Fibroblast of gingiva (primary cell): ENCODE measurements at regions not wholly inside any gene's neighbourhood (a gene's known extent, or its start where the extent isn't known, plus 50 kb on each side); places are given as distances from the start of the nearest gene placed in this dataset.
"Not testable (repeated sequence)": the region's sequence is repeated elsewhere in the genome, so short reads cannot be mapped to it uniquely, and the experiment has no call there.

Source experiments
- DNase-seq: peaks from one replicate; pipeline ENCODE4 v3.0.0-alpha.2; 2011; ENCODE audit warnings: low read depth

DNA sequence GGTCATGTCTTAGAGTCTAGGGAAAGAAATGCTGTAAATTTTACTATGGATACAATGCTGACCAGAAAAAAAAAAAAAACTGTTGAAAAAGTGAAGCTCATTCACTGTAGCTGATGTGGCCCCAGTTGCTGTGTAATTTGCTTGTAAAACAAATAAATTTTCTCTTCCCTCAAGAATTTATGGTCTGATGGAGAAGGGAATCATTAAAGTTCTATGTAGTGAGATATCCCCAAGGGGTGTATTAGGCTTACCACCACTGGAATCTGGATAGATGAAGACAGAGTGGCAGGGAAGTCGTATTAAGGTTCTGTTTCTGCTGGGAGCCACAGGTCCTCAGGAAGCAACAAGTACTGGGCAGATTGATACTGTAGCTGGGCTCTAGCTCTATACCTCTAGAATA lies 860.0 kb downstream of the LTN1 start:
- DNase-seq = peak; percentile 48

DNA sequence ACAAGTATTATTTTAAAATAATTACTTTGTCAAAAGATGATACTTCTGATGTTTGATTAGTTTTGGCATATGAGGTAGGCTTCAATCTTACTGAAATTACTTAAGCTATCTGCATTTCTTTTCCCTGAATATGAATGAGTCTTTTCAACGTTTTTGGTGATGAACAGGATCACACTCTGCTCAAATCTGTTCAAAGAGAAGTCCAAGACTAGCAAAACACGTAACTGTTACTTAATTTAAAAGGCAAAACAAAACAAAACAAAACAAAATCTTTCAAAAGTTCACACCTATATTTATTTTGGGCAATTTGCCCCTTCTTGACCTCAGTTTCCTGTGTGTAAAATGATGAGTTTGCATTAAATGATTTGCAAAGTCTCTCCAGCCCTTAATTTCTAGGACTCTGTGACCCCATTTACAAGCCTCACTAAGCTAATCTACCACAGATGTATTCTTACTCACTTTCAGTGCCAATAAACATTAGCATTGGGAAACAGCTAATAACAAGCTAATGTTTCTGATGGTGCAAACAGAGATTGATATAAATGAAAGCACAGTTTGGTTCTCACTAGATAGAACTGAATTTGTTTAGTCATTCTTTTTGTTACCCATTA lies 865.4 kb downstream of the LTN1 start:
- DNase-seq = peak; percentile 81

DNA sequence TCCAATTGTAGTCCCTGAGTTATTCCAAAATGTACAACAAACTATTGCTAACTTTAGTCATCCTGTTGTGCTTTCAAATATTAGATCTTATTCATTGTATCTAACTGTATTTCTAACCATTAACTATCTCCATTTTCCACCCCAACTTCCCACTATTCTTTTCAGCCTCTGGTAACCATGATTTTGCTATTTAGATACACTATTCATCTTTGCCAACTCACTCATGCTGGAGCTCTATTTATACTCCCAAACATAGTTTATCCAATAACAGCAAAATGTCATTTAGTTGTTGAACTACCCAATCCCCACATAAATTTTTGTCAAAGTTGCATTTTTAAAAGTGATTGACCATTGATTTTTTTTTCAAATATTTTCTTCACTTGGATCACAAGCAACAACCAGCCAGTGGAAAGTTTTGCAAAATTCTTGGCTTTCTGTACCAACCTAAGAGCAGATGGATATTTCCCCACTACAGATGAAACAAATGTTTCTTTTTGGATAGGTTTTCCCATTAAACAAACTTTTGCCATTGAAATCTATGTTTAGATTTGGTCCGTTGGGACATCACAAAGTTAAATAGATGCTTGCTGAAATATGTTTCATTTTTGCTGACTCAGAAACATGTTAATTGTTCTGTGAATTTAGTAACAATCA lies 866.0 kb downstream of the LTN1 start:
- peak; percentile 90 for DNase-seq

DNA sequence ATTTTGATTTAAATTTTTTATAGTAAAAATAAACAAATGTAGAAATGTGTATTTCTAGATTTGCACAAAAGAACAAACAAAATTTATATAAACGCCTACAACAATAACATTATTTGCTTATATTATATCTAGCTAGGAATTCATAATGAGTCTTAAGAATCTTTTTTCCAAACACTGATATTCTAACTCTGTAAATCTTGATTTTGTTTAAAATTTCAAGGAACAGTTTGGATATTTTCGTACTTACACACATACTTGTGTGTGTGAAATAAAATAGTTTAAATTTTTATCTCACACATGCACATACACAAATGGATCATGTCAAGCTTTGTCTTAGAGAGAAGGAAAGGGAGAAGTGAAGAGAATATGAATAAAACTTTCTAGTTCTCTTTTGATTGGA lies 868.1 kb downstream of the LTN1 start:
- no peak for DNase-seq

DNA sequence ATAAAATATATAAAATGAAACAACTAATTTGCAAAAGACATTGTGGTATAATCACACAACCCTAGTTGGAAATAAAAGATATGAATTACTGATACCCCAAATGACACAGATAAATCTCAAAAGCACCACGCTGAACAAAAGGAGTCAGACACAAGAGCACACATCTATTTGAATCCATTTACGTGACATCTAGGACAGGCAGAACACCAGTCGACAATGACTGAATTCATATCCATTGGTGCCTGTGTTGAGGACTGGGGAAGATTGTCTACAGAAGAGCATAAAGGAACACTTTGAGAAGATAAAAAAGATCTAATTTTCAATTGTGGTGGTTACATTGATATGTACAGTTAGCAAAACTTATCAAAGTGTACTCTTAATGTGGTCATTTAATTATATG lies 874.1 kb downstream of the LTN1 start:
- no peak for DNase-seq

DNA sequence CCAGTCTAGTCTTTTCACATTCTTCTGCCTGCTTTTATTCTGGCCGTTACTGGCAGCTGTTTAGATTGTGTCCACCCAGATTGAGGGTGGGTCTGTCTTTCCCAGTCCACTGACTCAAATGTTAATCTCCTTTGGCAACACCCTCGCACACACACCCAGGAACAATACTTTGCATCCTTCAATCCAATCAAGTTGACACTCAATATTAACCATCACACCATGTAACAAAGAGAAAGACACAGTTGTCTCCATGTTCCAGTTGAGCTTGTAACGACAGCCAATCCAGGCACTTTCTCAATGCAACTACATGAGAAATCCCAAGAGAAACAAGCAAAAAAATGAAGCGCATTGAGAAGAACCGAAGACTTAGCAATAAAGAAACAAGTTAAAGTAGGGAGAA lies 877.7 kb downstream of the LTN1 start:
- DNase-seq = not testable (repeated sequence)

DNA sequence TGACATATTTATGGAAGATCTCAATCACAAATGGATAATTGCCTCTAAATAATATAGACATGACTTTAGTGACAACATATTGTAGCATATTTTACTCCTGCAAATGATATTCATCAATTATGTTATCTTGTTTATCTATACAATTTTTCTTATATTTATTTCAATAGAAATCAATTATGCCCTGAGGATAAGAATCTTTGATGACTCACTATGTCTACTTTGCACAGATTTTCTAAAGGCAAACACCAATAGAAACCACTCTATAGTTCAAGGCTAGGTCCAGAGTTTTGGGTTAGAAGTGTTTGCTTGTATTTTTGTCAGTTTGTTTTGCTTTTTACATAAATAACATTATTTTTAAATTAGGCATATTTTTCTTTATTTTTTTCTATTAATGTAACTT lies 879.0 kb downstream of the LTN1 start:
- DNase-seq = no peak

DNA sequence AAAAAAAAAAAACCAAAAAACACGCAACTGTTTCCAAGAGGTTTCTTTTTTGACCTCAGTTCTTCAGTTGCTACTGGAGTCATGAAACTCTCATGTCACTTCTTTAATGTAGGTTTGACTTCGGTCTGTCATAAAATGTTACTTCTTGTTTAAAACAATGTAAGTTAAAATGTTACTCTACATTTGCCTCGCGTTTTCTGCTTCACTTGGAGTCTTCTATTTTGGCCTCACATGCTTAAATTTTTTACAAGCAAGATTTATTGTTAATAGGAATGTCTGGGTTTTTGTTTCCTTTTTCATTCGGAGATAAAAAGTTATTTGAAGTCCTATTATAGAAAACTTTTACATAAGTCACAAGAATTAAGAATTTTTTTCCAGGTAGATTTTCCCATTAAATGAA lies 880.2 kb downstream of the LTN1 start:
- no peak for DNase-seq

DNA sequence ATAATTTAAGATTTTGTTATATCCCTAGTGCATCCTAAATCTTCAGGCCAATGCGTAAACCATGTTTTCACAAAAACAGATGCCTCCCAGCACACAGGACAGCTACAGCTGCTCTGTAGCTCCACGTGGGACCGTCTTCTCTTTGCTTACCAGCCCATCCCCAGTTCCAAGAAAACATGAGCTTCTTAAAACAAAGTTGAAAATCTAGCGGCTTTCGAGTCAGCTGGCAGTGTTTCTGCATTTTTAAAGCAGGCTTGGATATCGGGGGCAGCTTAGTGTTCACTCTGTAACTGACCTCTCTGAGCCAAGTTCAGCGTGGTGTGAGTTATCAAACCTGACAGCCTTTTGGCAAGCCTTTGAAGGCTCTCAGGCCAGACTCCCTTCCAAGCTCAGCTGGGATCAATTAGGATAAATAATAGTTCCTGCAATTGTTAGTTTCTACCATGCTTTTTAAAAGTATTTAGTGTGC lies 881.5 kb downstream of the LTN1 start:
- DNase-seq = peak; percentile 100

DNA sequence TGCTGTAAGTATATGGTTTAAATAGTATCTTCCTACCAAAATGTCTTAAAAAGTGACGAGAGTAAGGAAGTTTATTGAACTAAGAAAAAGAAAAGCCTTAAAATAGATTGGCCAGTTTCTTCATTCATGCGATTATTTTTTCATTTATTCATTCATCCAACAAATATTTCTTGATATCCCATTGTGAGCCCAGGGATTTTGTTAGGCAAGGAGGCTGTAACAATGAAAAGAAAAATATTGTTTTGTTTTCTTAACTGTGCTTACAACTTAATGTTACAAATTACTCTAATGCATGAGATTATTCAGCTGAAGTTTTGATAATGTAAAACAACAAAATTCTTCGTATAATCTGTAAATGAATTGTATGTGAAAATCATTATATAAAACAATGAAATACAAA lies 882.0 kb downstream of the LTN1 start:
- DNase-seq = no peak

DNA sequence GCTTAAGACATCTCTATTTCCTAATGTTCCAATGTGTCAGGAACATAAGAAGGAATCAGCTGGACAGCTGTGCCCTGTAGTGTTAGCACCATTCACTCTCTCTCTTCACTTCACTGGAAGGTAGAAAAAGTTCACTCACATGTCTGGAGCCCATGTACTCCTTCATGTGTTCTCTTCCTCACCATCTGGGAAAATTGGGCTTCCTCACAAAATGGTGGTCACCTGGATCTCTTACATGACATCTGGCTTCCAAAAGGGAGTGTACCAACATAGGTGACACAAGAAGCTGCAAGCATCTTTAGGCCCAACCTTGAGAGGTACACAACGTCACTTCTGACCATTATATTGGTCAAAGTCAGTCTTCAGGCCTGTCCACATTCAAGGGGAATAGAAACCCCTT lies 882.6 kb downstream of the LTN1 start:
- DNase-seq = no peak

DNA sequence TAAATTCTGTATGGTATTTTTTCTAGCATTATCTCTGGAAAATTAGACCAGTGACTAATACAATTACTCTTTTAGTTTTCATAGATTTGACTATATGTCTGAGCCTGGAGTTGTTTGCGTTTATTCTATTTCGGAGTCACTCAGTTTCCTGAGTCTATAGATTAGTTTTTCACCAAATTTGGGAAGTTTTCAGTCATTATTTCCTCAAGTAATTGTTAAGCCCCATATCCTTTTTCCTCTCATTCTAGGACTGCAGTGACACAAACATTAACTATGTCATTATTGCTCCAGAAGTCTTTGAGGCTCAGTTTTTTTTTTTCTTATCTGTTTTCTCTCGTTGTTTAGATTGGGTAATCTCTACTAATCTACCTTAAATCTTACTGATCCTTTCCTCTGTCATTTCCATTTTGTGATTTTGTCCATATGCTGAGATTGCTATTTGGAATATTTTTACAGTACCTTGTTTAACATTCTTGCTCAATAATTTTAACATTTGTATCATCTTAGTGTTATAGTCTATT lies 886.2 kb downstream of the LTN1 start:
- DNase-seq = no peak

DNA sequence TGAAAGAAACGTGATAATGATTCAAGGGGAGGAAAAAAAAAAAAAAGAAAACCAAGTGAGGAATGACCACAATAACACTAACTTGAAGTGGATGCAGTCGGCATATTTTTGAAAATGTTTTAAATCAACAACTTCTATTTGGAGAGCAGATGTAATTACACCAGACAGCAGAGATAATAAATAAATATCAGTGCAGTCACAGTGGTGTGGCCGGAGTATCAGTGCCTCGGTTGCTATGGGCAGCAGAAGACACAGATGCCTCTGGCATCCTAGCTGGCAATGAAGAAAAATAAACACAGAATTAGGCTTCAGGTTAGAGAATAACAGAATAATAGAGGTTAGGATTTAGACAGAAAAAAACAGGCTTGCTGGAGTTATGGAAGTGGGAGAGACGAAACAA lies 888.3 kb downstream of the LTN1 start:
- DNase-seq = peak; percentile 62

DNA sequence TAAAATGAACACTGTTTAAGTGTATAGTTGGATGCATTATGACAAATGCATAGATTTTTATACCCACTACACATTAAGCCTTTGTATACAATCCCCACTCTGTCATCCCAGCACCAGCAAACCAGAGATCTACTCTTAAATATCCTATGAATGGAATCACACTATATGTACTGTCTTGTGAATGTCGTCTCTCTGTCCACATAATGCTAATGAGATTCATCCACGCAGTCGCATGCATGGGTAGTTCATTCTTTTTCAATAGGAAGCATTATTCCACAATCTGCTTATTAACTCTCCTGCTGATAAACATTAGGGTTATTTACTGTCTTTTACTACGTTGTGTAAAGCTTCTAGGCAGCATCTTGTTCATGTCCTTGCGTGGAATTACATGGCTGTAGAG lies 892.3 kb downstream of the LTN1 start:
- no peak for DNase-seq

DNA sequence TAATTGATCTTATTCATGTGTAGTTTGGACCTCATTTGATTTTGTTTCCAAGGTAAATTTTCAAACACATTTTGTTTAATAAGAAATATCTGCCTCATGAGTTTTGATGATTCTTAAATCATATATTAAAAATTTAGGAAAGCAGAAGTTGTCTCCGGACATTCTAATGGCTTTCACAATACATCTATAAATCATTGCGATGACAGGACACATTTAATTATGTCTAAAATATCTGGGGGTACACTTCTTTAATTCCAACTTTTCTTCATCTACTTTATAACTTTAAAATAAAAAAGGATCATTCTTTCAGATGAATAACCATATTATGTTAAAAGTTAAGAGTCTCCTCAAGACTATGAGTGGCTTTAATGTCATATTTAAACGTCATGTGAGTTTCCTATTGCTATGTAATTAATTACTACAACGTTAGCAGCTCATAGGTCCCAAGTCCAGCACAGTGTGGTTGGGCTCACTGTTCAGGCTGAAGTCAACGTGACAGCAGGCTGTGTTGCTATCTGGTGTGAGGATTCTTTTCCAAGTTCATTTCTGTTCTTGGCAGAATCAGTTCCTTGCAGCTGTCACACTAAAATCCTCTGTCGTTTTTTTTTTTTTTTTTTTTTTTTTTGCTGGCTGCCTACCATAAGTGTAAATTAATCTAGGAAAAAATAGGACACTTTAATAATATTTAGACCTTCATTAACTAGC lies 893.5 kb downstream of the LTN1 start:
- DNase-seq = peak; percentile 18

DNA sequence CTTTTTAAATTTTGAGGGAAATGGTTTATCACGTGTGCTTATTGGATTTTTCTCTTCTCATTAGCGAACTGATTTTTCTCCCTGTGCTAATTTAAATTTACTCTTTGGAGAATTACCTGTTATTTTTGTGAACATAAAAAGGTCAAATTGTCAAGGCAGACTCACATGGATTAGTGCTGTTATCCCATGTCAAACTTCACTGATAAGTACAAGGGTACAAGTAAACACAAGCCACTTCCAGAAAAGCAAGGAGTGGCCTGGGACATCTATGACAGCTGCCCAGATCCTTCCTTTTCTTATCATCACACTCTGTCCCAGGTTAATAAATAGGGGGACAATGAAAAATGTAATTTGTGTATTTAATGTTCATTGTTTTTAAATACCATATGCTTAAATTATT lies 901.2 kb downstream of the LTN1 start:
- DNase-seq = no peak

DNA sequence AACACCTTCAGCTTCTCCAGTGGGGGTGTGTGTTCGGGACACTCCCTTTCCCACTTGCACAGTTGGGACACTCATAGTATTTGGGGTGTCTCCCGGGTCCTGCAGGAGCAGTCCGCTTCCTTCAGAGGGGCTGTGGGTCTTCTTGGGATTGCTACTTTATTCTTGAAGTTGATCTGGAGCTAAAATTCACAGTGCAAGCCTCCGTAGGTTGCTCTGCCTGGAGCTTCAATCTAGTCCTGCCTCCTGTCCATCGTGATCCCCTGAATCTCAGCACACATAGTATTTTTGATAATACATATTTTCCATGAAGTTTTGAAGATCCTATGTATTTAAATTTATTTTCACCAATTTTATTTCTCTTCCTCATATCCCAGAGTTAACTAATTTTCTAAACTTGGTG lies 902.1 kb downstream of the LTN1 start:
- DNase-seq = no peak

DNA sequence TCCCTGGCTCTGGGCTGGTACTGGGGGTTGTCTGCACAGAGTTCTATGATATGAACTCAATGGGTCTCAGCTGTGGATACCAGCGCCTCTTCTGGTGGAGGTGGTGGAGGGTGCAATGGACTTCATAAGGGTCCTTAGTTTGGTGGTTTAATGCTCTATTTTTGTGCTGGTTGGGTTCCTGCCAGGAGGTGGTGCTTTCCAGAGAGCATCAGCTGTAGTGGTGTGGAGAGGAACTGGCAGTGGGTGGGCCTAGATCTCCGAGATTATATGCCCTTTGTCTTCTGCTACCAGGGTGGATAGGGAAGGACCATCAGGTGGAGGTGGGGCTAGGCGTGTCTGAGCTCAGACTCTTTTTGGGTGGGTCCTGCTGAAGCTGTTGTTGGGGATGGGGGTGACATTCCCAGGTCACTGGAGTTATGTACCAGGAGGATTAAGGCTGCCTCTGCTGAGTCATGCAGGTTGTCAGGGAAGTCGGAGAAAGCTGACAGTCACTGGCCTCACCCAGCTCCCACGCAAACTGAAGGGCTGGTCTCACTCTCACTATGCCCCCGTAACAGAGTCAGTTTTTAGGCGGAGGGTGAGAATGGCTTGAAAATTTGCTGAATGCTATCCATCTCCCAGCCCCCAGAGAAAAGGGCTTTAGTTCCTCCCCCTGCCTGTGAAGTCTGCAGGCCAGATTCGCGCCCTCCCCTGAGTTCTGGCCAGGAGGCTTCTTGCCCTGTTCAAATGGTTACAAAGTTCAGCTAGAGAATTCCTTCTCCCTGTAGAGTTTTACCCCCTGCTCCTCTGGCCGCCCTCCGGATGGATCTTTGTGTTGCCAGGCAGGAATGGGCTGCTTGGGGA lies 902.9 kb downstream of the LTN1 start:
- DNase-seq = no peak

DNA sequence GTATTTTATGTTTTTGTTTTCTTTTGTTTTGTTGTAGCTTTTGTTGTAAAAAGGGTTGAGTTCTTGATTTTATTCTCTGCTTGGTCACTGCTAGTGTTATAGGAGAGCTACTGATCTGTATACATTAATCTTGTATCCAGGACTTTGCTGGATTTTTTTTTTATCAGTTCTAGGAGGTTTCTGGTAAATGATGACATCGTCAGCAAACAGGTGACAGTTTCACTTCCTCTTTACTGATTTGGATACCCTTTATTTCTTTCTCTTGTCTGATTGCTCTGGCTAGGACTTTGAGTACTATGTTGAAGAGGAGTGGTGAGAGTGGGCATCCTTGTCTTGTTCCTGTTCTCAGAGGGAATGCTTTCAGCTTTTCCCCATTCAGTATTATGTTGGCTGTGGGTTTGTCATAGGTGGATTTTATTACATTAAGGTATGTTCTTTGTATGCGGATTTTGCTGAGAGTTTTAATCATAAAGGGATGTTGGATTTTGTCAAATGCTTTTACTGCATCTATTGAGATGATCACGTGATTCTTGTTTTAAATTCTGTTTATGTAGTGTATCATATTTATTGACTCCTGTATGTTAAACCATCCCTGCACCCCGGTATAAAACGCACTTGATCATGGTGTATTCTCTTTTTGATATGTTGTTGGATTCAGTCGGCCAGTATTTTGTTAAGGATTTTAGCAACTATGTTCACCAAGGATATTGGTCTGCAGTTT lies 905.7 kb downstream of the LTN1 start:
- DNase-seq = no peak

DNA sequence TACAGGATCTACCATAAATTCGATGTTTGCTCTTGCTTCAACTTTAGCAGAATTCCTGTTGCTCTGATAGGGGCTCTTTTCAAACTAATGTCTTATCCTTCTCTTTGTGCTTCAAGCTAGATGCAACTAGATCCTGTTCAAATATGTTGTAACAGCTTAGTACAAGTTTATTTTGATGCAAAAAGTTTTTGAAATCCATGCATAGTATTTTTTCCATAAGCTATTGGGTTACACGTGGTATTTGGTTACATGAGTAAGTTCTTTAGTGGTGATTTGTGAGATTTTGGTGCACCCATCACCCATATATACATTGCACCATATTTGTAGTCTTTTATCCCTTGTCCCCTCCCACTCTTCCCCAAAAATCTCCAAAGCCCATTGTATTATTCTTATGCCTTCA lies 907.7 kb downstream of the LTN1 start:
- peak; percentile 88 for DNase-seq

DNA sequence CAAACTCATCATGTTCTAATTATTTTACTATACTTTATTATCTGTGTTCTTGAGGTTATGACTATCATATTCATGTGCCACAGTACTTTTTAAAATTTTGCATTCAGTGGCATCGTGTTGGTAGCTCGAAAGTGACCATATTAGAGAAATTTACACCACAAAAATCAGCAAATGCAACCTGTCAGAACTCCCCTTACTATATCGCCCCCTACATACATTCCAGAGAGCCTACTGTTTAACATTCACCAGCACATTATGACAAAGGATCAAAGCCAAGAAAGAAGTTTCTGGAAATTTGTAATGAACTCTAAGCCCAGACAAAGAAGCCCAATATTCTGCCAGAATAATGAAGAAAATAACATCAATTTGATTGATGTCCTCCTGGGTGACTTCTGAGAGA lies 909.3 kb downstream of the LTN1 start:
- DNase-seq = no peak

DNA sequence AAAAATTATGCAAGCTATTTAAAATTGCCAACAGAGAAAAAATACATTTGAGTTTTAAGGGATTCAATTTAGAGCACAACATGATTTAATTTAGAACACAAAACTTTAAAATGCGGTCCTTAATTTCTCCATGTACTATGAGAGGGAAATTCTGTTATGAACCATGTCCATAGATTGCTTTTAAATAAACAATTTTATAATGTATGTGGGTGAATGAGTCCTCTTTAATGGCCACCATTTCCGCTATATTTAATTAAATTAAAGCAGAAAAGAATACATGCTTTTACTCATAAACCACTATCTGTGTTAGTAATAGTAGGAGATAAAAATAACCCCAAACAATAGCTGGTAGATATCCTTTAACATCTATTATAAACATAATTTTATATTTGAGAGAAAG lies 914.6 kb downstream of the LTN1 start:
- DNase-seq = no peak
